GM23248 (cell line): ENCODE measurements at regions not wholly inside any gene's neighbourhood (a gene's known extent, or its start where the extent isn't known, plus 50 kb on each side); places are given as distances from the start of the nearest gene placed in this dataset.

ENCODE experiments used
- EZH2 ChIP-seq: fragments of 200-600 bp; sonication (generic); IDR thresholded peaks from 2 replicates; pipeline ENCODE4 v1.6.1; 2018; ENCODE audit warnings: antibody characterized with exemption, mild to moderate bottlenecking; ENCODE audit not compliant: insufficient read depth, poor library complexity, severe bottlenecking
- EZH2phosphoT487 ChIP-seq: fragments of 200-600 bp; sonication (generic); IDR thresholded peaks from 2 replicates; pipeline ENCODE4 v1.6.1; 2018; ENCODE audit warnings: antibody characterized with exemption, moderate library complexity, mild to moderate bottlenecking, low read depth; ENCODE audit not compliant: insufficient read depth

- no peak for TF ChIP-seq EZH2
- TF ChIP-seq EZH2phosphoT487 = no peak
Measured at GRCh38 chr22:27206374-27207133, 549.2 kb downstream of the MIAT start.
